Panc1 (cell line): ENCODE measurements at regions not wholly inside any gene's neighbourhood (a gene's known extent, or its start where the extent isn't known, plus 50 kb on each side); places are given as distances from the start of the nearest gene placed in this dataset.

ENCODE experiments used
- ATAC-seq: fragments of 200-7000 bp; cut with Tn5 transposase; 2 replicates; pipeline ENCODE4 v1.9.1; 2020; ENCODE audit warnings: mild to moderate bottlenecking, moderate library complexity
- BruUV-seq: library from RNA; stranded (reverse); fragments of 400-500 nt; replicated peaks from 2 replicates; lab custom pipeline; 2021; lab: Mats Ljungman, UMichigan
- CTCF ChIA-PET: fragments of 300-600 bp; sonication (Branson Sonifier 250); formaldehyde crosslinking; loops from one replicate; lab custom pipeline; 2022; ENCODE audit warnings: antibody characterized with exemption; lab: Charles Lee
- POLR2A ChIA-PET: fragments of 300-600 bp; sonication (Branson Sonifier 250); formaldehyde crosslinking; loops from one replicate; lab custom pipeline; 2022; ENCODE audit warnings: antibody characterized with exemption; lab: Charles Lee
- DNase-seq: peaks from one replicate; pipeline ENCODE4 v3.0.0-alpha.2; 2010; ENCODE audit warnings: low read depth, low spot score
- H3K27ac ChIP-seq: 2 replicates; pipeline ENCODE4 v1.5.1; 2011; ENCODE audit warnings: mild to moderate bottlenecking, low read length, inconsistent platforms
- H3K27me3 ChIP-seq: fragments of 200-500 bp; sonication (Bioruptor generic); 2 replicates; pipeline ENCODE4 v1.6.0; 2014; ENCODE audit warnings: low read length, inconsistent platforms; ENCODE audit not compliant: control insufficient read depth, insufficient read depth
- H3K36me3 ChIP-seq: fragments of 200-500 bp; sonication (Bioruptor generic); 2 replicates; pipeline ENCODE4 v1.5.1; 2014; ENCODE audit warnings: inconsistent platforms, mild to moderate bottlenecking, low read length, moderate library complexity; ENCODE audit not compliant: control insufficient read depth, insufficient read depth
- H3K4me1 ChIP-seq: 2 replicates; pipeline ENCODE4 v1.5.1; 2011; ENCODE audit warnings: inconsistent platforms, mild to moderate bottlenecking, low read length, moderate library complexity; ENCODE audit not compliant: control insufficient read depth, insufficient read depth
- H3K4me3 ChIP-seq, 2 experiments: 2 replicates each; pipeline ENCODE4 v1.5.1; 2011 to 2012; ENCODE audit warnings: low read depth in 2 of 2, low read length in 2 of 2, mild to moderate bottlenecking in 2 of 2, inconsistent platforms in 1 of 2, moderate library complexity in 1 of 2
- H3K9me3 ChIP-seq: fragments of 200-500 bp; sonication (Bioruptor generic); 2 replicates; pipeline ENCODE4 v1.5.1; 2014; ENCODE audit warnings: low read depth, mild to moderate bottlenecking, inconsistent platforms, low read length, moderate library complexity; ENCODE audit not compliant: control insufficient read depth, insufficient read depth
- CTCF ChIP-seq: fragments of 450-650 bp; IDR thresholded peaks from 2 replicates; pipeline ENCODE4 v1.5.1; 2017; ENCODE audit warnings: mild to moderate bottlenecking
- POLR2AphosphoS5 ChIP-seq: IDR thresholded peaks from 2 replicates; pipeline ENCODE4 v1.6.1; 2012; ENCODE audit warnings: mild to moderate bottlenecking, low read depth, low read length, moderate library complexity
- REST ChIP-seq, 2 experiments: IDR thresholded peaks; 2 replicates each; pipeline ENCODE4 v1.6.1; 2011 to 2012; ENCODE audit warnings: low read depth in 2 of 2, control low read depth in 1 of 2, low read length in 1 of 2, mild to moderate bottlenecking in 1 of 2, moderate library complexity in 1 of 2; ENCODE audit not compliant: insufficient read depth in 1 of 2
- SIN3A ChIP-seq: IDR thresholded peaks from 2 replicates; pipeline ENCODE4 v1.6.1; 2012; ENCODE audit warnings: low read depth, mild to moderate bottlenecking, low read length, moderate library complexity, borderline replicate concordance; ENCODE audit not compliant: insufficient read depth
- TCF7L2 ChIP-seq: IDR thresholded peaks from 2 replicates; pipeline ENCODE4 v1.6.1; 2011; ENCODE audit warnings: mild to moderate bottlenecking, low read depth, low read length, inconsistent platforms
- in situ Hi-C: cut with HindIII; loops from 2 replicates; pipeline ENCODE4 v1.10.0; 2016; ENCODE audit warnings: low sequenced_read_pairs, low pct_unique_long_range_greater_than_20kb
- intact Hi-C: fragments of 100-400 bp; cut with micrococcal nuclease; formaldehyde crosslinking; loops from one replicate; pipeline ENCODE4 v1.10.0; 2022; ENCODE audit not compliant: unreplicated experiment

DNA sequence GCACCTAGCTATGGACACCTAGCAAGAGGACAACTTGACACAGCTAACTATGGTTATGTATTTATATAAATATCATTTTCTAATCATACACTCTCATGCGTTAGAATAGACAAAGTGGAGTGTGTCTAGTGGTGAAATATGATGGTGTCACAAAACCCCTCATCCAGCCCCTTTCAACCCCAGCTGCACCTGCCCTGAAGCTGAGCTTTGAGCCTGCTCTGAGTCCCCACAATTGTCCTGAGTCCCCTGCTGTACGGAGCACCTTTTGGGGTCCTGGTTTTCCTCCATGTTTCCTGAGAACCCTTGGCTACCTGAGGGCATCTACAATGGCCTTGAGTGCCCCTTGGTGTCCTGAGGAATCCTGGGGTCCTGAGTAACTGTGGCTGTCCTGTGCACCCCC is 1072.8 kb downstream of the TMEM121 start:
- no peaks in the 10 kb centered on the region for H3K9me3 ChIP-seq
- H3K4me1 ChIP-seq, result no peaks in the 10 kb centered on the region
- no peaks in the 10 kb centered on the region for H3K36me3 ChIP-seq
- in situ Hi-C loops, result no loop called here
- intact Hi-C loops, result no loop called here
- no peak overlapping the region for H3K27ac ChIP-seq
- H3K27me3 ChIP-seq, result no peaks in the 10 kb centered on the region; the same call in 1 of the 2 replicates
- CTCF ChIA-PET, result no interaction called here
- H3K4me3 ChIP-seq, result no peak overlapping the region
- POLR2A ChIA-PET, result no interaction called here
- ATAC-seq (no peak), DNase-seq (no peak)
- no peak for TF ChIP-seq POLR2AphosphoS5
- TF ChIP-seq SIN3A, result no peak
- TF ChIP-seq TCF7L2, result no peak
- TF ChIP-seq CTCF, result no peak
- TF ChIP-seq REST (IDR thresholded peaks at IDR 0.05; ENCODE audit: insufficient read depth in 1 of 2, low read depth in 2 of 2, low read length in 1 of 2), result no peak
- BruUV-seq, result no TSS peak

GRCh38 chr14:106605548-106606448 is 1079.4 kb downstream of the TMEM121 start:
- intact Hi-C loops (no loop called here), in situ Hi-C loops (no loop called here)
- DNase-seq (no peak), ATAC-seq (no peak)
- H3K4me3 ChIP-seq, result no peak overlapping the region
- H3K9me3 ChIP-seq, result no peaks in the 10 kb centered on the region
- ChIA-PET CTCF (no interaction called here), POLR2A (no interaction called here)
- no peaks in the 10 kb centered on the region for H3K36me3 ChIP-seq
- H3K4me1 ChIP-seq, result no peaks in the 10 kb centered on the region
- no peak overlapping the region for H3K27ac ChIP-seq
- no peak for TF ChIP-seq POLR2AphosphoS5
- TF ChIP-seq SIN3A, result no peak
- TF ChIP-seq CTCF, result peak; percentile 55
- no TSS peak for BruUV-seq
- peaks cover 4% of the 10 kb centered on the region; the same call in 1 of the 2 replicates for H3K27me3 ChIP-seq
